Fibroblast of pulmonary artery (primary cell): ENCODE measurements at regions not wholly inside any gene's neighbourhood (a gene's known extent, or its start where the extent isn't known, plus 50 kb on each side); places are given as distances from the start of the nearest gene placed in this dataset.

ENCODE experiments used
- DNase-seq: peaks from one replicate; pipeline ENCODE4 v3.0.0-alpha.2; 2010; ENCODE audit warnings: low read depth
- H3K4me3 ChIP-seq: replicated peaks from 2 replicates; pipeline ENCODE4 v1.5.1; 2011; ENCODE audit warnings: low read depth, mild to moderate bottlenecking, control low read depth, low read length, moderate library complexity
- TF ChIP-seq, protein P1 (sequence below): IDR thresholded peaks from 2 replicates; pipeline ENCODE4 v1.5.1; 2011; ENCODE audit warnings: mild to moderate bottlenecking, control low read depth, low read length, inconsistent platforms; ENCODE audit errors: missing control alignments

DNA sequence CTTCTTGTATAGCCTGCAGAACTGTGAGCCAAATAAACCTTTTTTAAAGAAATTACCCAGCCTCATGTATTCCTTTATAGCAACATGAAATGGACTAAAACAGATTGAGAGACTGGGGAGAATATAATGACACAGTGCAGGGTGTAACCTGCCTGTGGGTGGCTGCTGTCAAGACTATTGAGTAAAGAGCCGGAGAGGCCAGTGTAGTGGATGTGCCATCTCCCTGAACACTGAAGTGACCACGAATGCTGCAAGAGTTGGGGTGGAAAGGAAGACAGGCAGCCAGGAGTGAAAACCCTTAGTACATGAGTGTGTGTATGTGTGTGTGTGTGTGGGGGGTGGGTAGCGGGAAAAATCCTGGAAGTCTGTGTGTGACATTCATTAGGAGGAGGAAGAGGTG is 55.2 kb upstream of the FLT1 start:
- TF ChIP-seq, protein P1, sequence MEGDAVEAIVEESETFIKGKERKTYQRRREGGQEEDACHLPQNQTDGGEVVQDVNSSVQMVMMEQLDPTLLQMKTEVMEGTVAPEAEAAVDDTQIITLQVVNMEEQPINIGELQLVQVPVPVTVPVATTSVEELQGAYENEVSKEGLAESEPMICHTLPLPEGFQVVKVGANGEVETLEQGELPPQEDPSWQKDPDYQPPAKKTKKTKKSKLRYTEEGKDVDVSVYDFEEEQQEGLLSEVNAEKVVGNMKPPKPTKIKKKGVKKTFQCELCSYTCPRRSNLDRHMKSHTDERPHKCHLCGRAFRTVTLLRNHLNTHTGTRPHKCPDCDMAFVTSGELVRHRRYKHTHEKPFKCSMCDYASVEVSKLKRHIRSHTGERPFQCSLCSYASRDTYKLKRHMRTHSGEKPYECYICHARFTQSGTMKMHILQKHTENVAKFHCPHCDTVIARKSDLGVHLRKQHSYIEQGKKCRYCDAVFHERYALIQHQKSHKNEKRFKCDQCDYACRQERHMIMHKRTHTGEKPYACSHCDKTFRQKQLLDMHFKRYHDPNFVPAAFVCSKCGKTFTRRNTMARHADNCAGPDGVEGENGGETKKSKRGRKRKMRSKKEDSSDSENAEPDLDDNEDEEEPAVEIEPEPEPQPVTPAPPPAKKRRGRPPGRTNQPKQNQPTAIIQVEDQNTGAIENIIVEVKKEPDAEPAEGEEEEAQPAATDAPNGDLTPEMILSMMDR = no peak
- no peak overlapping the region for H3K4me3 ChIP-seq
- DNase-seq = no peak

DNA sequence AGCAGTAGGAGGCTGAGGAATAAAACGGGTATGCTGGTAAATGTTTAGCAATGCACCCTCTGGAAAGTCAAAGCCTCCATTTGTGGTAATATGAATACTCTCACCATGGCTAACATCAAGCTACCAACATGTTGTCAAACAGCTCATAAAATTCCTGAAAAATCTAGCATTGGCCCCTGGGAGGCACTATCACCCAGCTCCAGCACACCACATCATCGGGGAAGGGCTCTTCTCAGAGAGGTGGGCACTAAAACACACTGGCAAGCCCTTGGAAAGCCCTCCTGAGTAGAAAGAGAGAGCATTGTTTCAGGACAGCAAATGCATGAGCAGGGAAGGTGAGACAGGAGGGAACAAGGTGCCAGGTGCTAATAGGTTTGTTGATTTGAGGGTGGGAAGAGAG is 53.9 kb upstream of the FLT1 start:
- no peak overlapping the region for H3K4me3 ChIP-seq
- TF ChIP-seq, protein P1 = no peak
- no peak for DNase-seq

DNA sequence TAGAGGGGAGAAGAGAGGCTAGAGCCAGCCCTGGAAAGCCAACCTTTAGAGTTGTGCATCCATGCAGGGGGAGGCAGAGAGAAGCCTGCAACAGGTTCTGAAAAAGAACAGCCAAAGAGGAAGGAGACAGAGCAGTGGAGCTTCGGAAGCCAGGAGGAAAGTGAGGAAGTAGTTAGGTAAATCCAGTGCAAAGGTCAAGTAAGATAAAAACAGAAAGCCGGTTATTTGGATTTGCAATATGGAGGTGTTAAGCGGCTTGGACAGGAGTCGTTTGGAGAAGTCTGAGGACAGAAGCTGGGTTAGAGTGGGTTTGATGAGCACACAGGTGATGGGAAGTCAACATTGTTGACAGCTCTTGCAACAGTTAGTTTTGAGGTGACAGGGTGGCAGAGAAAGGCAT is 53.5 kb upstream of the FLT1 start:
- H3K4me3 ChIP-seq = no peak overlapping the region
- TF ChIP-seq, protein P1 = no peak
- DNase-seq = no peak

DNA sequence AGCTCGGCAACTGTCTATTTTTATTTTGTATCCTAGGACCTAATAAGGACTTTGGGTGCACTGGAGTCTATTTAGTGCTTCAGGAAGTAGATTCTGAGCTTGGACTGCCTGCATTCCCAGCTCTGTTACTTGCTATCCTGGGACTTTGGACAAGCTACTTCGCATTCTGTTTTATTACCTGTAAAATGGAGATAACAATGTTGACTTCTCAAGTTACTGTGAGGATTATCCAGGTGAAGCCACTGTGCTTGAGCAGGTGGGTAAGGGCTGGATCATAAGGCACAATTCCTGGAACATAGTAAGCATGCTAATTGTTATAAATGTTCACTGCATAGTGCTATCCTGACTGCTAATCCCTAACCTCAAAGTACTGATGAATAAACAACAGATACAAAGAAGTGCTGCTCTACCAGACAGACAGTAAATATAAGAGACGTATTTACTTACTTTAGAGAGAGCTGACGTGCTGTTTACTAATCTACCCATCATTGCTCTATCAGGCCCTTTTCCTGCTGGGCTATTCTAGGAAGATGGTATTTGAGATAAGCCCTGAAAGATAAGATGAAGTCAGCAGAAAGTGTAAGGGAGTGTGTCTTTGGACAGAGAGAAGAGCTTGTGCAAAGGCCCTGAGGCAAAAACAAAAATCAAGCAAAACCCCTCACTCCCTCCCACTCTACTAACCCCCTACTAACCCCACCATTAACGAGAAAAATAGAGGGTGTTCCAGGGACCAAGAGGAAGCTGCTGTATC is 50.8 kb upstream of the FLT1 start:
- DNase-seq = no peak
- no peak overlapping the region for H3K4me3 ChIP-seq
- TF ChIP-seq, protein P1 = no peak
